HCT116 (cell line): ENCODE measurements at regions not wholly inside any gene's neighbourhood (a gene's known extent, or its start where the extent isn't known, plus 50 kb on each side); places are given as distances from the start of the nearest gene placed in this dataset.

ENCODE experiments used
- ATAC-seq: fragments of 200-7000 bp; cut with Tn5 transposase; 2 replicates; pipeline ENCODE4 v1.9.1; 2020; ENCODE audit warnings: mild to moderate bottlenecking, moderate library complexity
- BruUV-seq: library from RNA; stranded (reverse); fragments of 400-500 nt; replicated peaks from 2 replicates; lab custom pipeline; 2021; lab: Mats Ljungman, UMichigan
- CTCF ChIA-PET: fragments of 300-600 bp; sonication (Branson Sonifier 250); formaldehyde crosslinking; loops from one replicate; lab custom pipeline; 2021; ENCODE audit warnings: antibody characterized with exemption; lab: Charles Lee
- POLR2A ChIA-PET: fragments of 300-600, 350-600 bp; sonication (Branson Sonifier 250); formaldehyde crosslinking; loops from one replicate; lab custom pipeline; 2021; ENCODE audit warnings: antibody characterized with exemption; lab: Charles Lee
- RAD21 ChIA-PET, 2 experiments: fragments of 300-600 bp; sonication (Branson Sonifier 250); formaldehyde crosslinking; loops; one replicate each; lab custom pipeline; 2023; ENCODE audit warnings: low total read pairs in 2 of 2; ENCODE audit not compliant: uncharacterized antibody in 2 of 2, unreplicated experiment in 2 of 2, low non-redundant PET in 1 of 2; lab: Charles Lee
- DNase-seq: peaks from one replicate; pipeline ENCODE4 v3.0.0-alpha.2; 2010; ENCODE audit warnings: low read depth, low spot score
- H2AFZ ChIP-seq: fragments of 200-600 bp; shearing (Covaris generic), sonication (generic); 2 replicates; pipeline ENCODE4 v1.6.1; 2017; ENCODE audit warnings: low read depth, mixed run types, mixed read lengths, antibody characterized with exemption, low read length; ENCODE audit not compliant: poor library complexity, severe bottlenecking
- H3K27ac ChIP-seq: 2 replicates; pipeline ENCODE4 v1.5.1; 2012; ENCODE audit warnings: low read depth, low read length
- H3K27me3 ChIP-seq: fragments of 200-600 bp; sonication (generic); 2 replicates; pipeline ENCODE4 v1.6.1; 2016; ENCODE audit warnings: mixed run types, low read length, mixed read lengths; ENCODE audit not compliant: insufficient read depth
- H3K36me3 ChIP-seq, 2 experiments: fragments of 200-500 bp in 1 of 2; fragments of 200-600 bp in 1 of 2; sonication (Bioruptor generic) in 1 of 2; sonication (generic) in 1 of 2; 2 replicates each; pipeline versions ENCODE4 v1.5.1 to v1.6.1; 2014 to 2016; ENCODE audit warnings: low read length in 2 of 2, inconsistent platforms in 1 of 2, mixed read lengths in 1 of 2, mixed run types in 1 of 2; ENCODE audit not compliant: insufficient read depth in 2 of 2, control insufficient read depth in 1 of 2
- H3K4me1 ChIP-seq, 2 experiments: fragments of 200-600 bp in 1 of 2; sonication (generic) in 1 of 2; 2 replicates each; pipeline versions ENCODE4 v1.5.1 to v1.6.1; 2012 to 2017; ENCODE audit warnings: low read length in 2 of 2, inconsistent platforms in 1 of 2, mild to moderate bottlenecking in 1 of 2, mixed read lengths in 1 of 2, mixed run types in 1 of 2, moderate library complexity in 1 of 2; ENCODE audit not compliant: insufficient read depth in 2 of 2, control insufficient read depth in 1 of 2
- H3K4me2 ChIP-seq: fragments of 200-600 bp; sonication (generic); 2 replicates; pipeline ENCODE4 v1.6.1; 2017; ENCODE audit warnings: mixed run types, low read length, mixed read lengths
- H3K4me3 ChIP-seq, 2 experiments: fragments of 200-600 bp in 1 of 2; sonication (generic) in 1 of 2; replicated peaks in 1 of 2; 2 replicates each; pipeline ENCODE4 v1.5.1; 2011 to 2016; ENCODE audit warnings: low read length in 2 of 2, control low read depth in 1 of 2, low read depth in 1 of 2, mild to moderate bottlenecking in 1 of 2, mixed read lengths in 1 of 2, mixed run types in 1 of 2
- H3K79me2 ChIP-seq: fragments of 200-600 bp; sonication (generic); 2 replicates; pipeline ENCODE4 v1.6.1; 2017; ENCODE audit warnings: mild to moderate bottlenecking, mixed run types, low read length, moderate library complexity, mixed read lengths; ENCODE audit not compliant: insufficient read depth
- H3K9ac ChIP-seq: fragments of 200-600 bp; sonication (generic); 2 replicates; pipeline ENCODE4 v1.6.1; 2016; ENCODE audit warnings: low read length, mixed read lengths
- H3K9me2 ChIP-seq: fragments of 200-600 bp; sonication (generic), shearing (Covaris generic); 2 replicates; pipeline ENCODE4 v1.6.1; 2017; ENCODE audit warnings: mixed run types, mild to moderate bottlenecking, moderate library complexity; ENCODE audit not compliant: insufficient read depth
- H3K9me3 ChIP-seq, 2 experiments: fragments of 200-500 bp in 1 of 2; fragments of 200-600 bp in 1 of 2; sonication (Bioruptor generic) in 1 of 2; sonication (generic) in 1 of 2; 2 replicates each; pipeline ENCODE4 v1.6.1; 2014 to 2017; ENCODE audit warnings: low read length in 2 of 2, mixed read lengths in 2 of 2, inconsistent platforms in 1 of 2, low read depth in 1 of 2, mild to moderate bottlenecking in 1 of 2, mixed run types in 1 of 2, moderate library complexity in 1 of 2; ENCODE audit not compliant: control insufficient read depth in 1 of 2, insufficient read depth in 1 of 2
- H4K20me1 ChIP-seq: fragments of 200-600 bp; sonication (generic), shearing (Covaris generic); 2 replicates; pipeline ENCODE4 v1.6.1; 2017; ENCODE audit warnings: mixed run types, mild to moderate bottlenecking, moderate library complexity; ENCODE audit not compliant: insufficient read depth
- CBX3 ChIP-seq: IDR thresholded peaks from 2 replicates; pipeline ENCODE4 v1.6.1; 2012; ENCODE audit warnings: low read depth
- CEBPB ChIP-seq: IDR thresholded peaks from 2 replicates; pipeline ENCODE4 v1.6.1; 2012; ENCODE audit warnings: low read depth
- CTCF ChIP-seq, 3 experiments: fragments of 200-600 bp in 1 of 3; sonication (generic) in 1 of 3; IDR thresholded peaks in 2 of 3; conservative IDR thresholded peaks in 1 of 3; 2 replicates each; pipeline ENCODE4 v1.5.1; 2012 to 2017; ENCODE audit warnings: low read depth in 2 of 3, low read length in 2 of 3, antibody characterized with exemption in 1 of 3, borderline replicate concordance in 1 of 3, control low read depth in 1 of 3, mild to moderate bottlenecking in 1 of 3, mixed read lengths in 1 of 3, mixed run types in 1 of 3, moderate library complexity in 1 of 3; ENCODE audit not compliant: insufficient read depth in 1 of 3
- EGR1 ChIP-seq: IDR thresholded peaks from 2 replicates; pipeline ENCODE4 v1.6.1; 2012; ENCODE audit warnings: low read depth
- ELF1 ChIP-seq: IDR thresholded peaks from 2 replicates; pipeline ENCODE4 v1.6.1; 2012; ENCODE audit warnings: low read depth, borderline replicate concordance
- EZH2 ChIP-seq: fragments of 200-600 bp; sonication (generic); IDR thresholded peaks from 2 replicates; pipeline ENCODE4 v1.6.1; 2017; ENCODE audit warnings: antibody characterized with exemption, mixed run types
- FOSL1 ChIP-seq: IDR thresholded peaks from 2 replicates; pipeline ENCODE4 v1.6.1; 2012; ENCODE audit warnings: low read depth
- RAD21 ChIP-seq: IDR thresholded peaks from 2 replicates; pipeline ENCODE4 v1.6.1; 2012; ENCODE audit warnings: low read depth, mild to moderate bottlenecking
- YY1 ChIP-seq: IDR thresholded peaks from 2 replicates; pipeline ENCODE4 v1.6.1; 2011; ENCODE audit warnings: low read length, low read depth, moderate library complexity, mild to moderate bottlenecking; ENCODE audit not compliant: insufficient replicate concordance; ENCODE audit errors: extremely low read depth
- ZFX ChIP-seq: fragments of 450-650 bp; IDR thresholded peaks from 2 replicates; pipeline ENCODE4 v1.6.1; 2017
- ZNF274 ChIP-seq: fragments of 200-500 bp; sonication (Bioruptor generic); IDR thresholded peaks from 2 replicates; pipeline ENCODE4 v1.6.1; 2014; ENCODE audit warnings: mild to moderate bottlenecking, low read depth, low read length, inconsistent platforms
- intact Hi-C: fragments of 100-400 bp; cut with micrococcal nuclease; formaldehyde crosslinking; loops from 2 replicates; pipeline ENCODE4 v1.10.0; 2022

GRCh38 chr4:79237851-79238250 is 88.0 kb downstream of the NAA11 start:
- H2AFZ ChIP-seq = no peak overlapping the region
- no peaks in the 10 kb centered on the region for H3K9me2 ChIP-seq
- no peak overlapping the region for H3K4me2 ChIP-seq
- ChIA-PET POLR2A (no interaction called here), CTCF (no interaction called here)
- intact Hi-C loops = no loop called here
- no peak for DNase-seq
- no peaks in the 10 kb centered on the region for H3K9me3 ChIP-seq
- no peaks in the 10 kb centered on the region for H3K79me2 ChIP-seq
- TF ChIP-seq CTCF (IDR thresholded peaks at IDR 0.05 in 2 of 3, conservative IDR thresholded peaks at IDR 0.05 in 1 of 3; ENCODE audit: borderline replicate concordance in 1 of 3, insufficient read depth in 1 of 3, low read depth in 2 of 3, low read length in 2 of 3) = no peak
- no peak for TF ChIP-seq CBX3
- TF ChIP-seq CEBPB = no peak
- no peak for TF ChIP-seq YY1
- no peak for TF ChIP-seq EZH2
- no peak for TF ChIP-seq EGR1
- TF ChIP-seq FOSL1 = no peak
- no peak for TF ChIP-seq ZFX
- no peak for TF ChIP-seq RAD21
- no peak for TF ChIP-seq ZNF274
- TF ChIP-seq ELF1 = no peak
- TF ChIP-seq, all 23 proteins: peak for 0
- H3K9ac ChIP-seq = no peak overlapping the region
- no TSS peak for BruUV-seq
- RAD21 ChIA-PET = no interaction called here
- 0 out of 2 replicates have a peak, but pooled peaks cover 6% of the 10 kb centered on the region for H3K27me3 ChIP-seq
- no peaks in the 10 kb centered on the region for H3K4me1 ChIP-seq
- H3K36me3 ChIP-seq = no peaks in the 10 kb centered on the region
- ATAC-seq = no peak
- H3K27ac ChIP-seq = no peak overlapping the region
- H4K20me1 ChIP-seq = no peaks in the 10 kb centered on the region
- H3K4me3 ChIP-seq = no peak overlapping the region
